ENCODE measurements at regions not wholly inside any gene's neighbourhood (a gene's known extent, or its start where the extent isn't known, plus 50 kb on each side); places are given as distances from the start of the nearest gene placed in this dataset.

GRCh38 chr11:45517171-45517770 is 148.2 kb downstream of the CHST1 start:
- Histone ChIP-seq H2BK120ac (ENCODE audit: low read depth, low read length) (no peak overlapping the region), H4K8ac (ENCODE audit: low read depth in 2 of 2, low read length in 2 of 2) (no peak overlapping the region), H3K79me1 (ENCODE audit: low read depth in 1 of 2, low read length in 2 of 2) (no peaks in the 10 kb centered on the region), H3K36me3 (ENCODE audit: control insufficient read depth, insufficient read depth, low read length) (no peaks in the 10 kb centered on the region), H3K18ac (ENCODE audit: low read depth, low read length) (no peak overlapping the region), H2BK20ac (ENCODE audit: low read depth, low read length) (no peak overlapping the region), H4K91ac (ENCODE audit: insufficient read depth, low read depth, low read length) (no peak overlapping the region), H2AK5ac (ENCODE audit: low read depth, low read length) (no peak overlapping the region), H3K4me1 (ENCODE audit: control insufficient read depth, insufficient read depth, low read length) (no peaks in the 10 kb centered on the region), H2BK15ac (ENCODE audit: low read depth, low read length) (no peak overlapping the region), H3K27ac (ENCODE audit: insufficient read depth, low read length) (no peak overlapping the region), H2AK9ac (replicated peaks; ENCODE audit: low read depth, low read length, poor library complexity) (no peak overlapping the region), H3K4ac (ENCODE audit: low read depth, low read length) (no peak overlapping the region), H3K4me2 (ENCODE audit: low read depth, low read length) (no peak overlapping the region), H3K4me3 (ENCODE audit: insufficient read depth, low read depth, low read length) (no peak overlapping the region), H3K9me1 (ENCODE audit: insufficient read depth, low read length) (no peaks in the 10 kb centered on the region), H3K9me3 (ENCODE audit: control insufficient read depth, insufficient read depth, low read length) (no peaks in the 10 kb centered on the region), H3K14ac (replicated peaks; ENCODE audit: low read depth, low read length) (no peak overlapping the region), H4K5ac (ENCODE audit: low read depth, low read length) (no peak overlapping the region), H3K9ac (ENCODE audit: low read depth, low read length) (no peak overlapping the region), H2BK5ac (ENCODE audit: low read depth, low read length, poor library complexity, severe bottlenecking) (no peak overlapping the region), H3K56ac (ENCODE audit: extremely low read depth, insufficient read depth, low read length) (no peak overlapping the region), H3K23ac (ENCODE audit: low read depth, low read length) (no peak overlapping the region), H4K20me1 (ENCODE audit: insufficient read depth, low read length) (no peaks in the 10 kb centered on the region), H3K27me3 (ENCODE audit: control insufficient read depth, insufficient read depth, low read length) (no peaks in the 10 kb centered on the region), H2AFZ (replicated peaks; ENCODE audit: low read length, poor library complexity) (no peak overlapping the region)
- intact Hi-C loops (cut with micrococcal nuclease): no loop called here
- in situ Hi-C loops (cut with MboI; ENCODE audit: low sequenced_read_pairs): no loop called here
- POLR2A ChIA-PET (ENCODE audit: unreplicated experiment): no interaction called here
- dilution Hi-C loops (cut with HindIII; ENCODE audit: low sequenced_read_pairs, unreplicated experiment): no loop called here
- BruUV-seq (replicated peaks): no TSS peak
- TF ChIP-seq MXI1 (IDR thresholded peaks at IDR 0.05; ENCODE audit: borderline replicate concordance, low read depth, low read length) (no peak), FOS (IDR thresholded peaks at IDR 0.05; ENCODE audit: low read depth, low read length) (no peak), NFE2L2 (IDR thresholded peaks at IDR 0.05; ENCODE audit: low read depth, low read length) (no peak), USF2 (IDR thresholded peaks at IDR 0.05; ENCODE audit: low read depth, low read length) (no peak), MAFK (IDR thresholded peaks at IDR 0.05; ENCODE audit: low read depth, low read length) (no peak), BHLHE40 (IDR thresholded peaks at IDR 0.05; ENCODE audit: low read depth, low read length) (no peak), RFX5 (IDR thresholded peaks at IDR 0.05; ENCODE audit: low read depth, low read length) (no peak), POLR2A (IDR thresholded peaks at IDR 0.05; ENCODE audit: low read depth, low read length) (no peak), ELK1 (IDR thresholded peaks at IDR 0.05; ENCODE audit: borderline replicate concordance, low read depth, low read length) (no peak), CTCF (conservative IDR thresholded peaks at IDR 0.05; ENCODE audit: low read depth, low read length) (no peak), CHD1 (IDR thresholded peaks at IDR 0.05; ENCODE audit: low read depth, low read length) (no peak), CEBPB (IDR thresholded peaks at IDR 0.05; ENCODE audit: low read depth, low read length) (no peak), MAZ (IDR thresholded peaks at IDR 0.05; ENCODE audit: borderline replicate concordance, low read depth, low read length) (no peak)
- no peak for ATAC-seq (ENCODE audit: low read depth)
- CTCF ChIA-PET: no interaction called here
- no peak for DNase-seq
- WGBS, 2 experiments (ENCODE audit: extremely low coverage in 2 of 2, insufficient read length in 1 of 2): 65% methylated on average over 8 of the region's 11 CpGs; no CpG with 5 or more reads in 1 of the 2 experiments

Data from IMR-90 (cell line).